GM19351 (cell line): ENCODE measurements at regions not wholly inside any gene's neighbourhood (a gene's known extent, or its start where the extent isn't known, plus 50 kb on each side); places are given as distances from the start of the nearest gene placed in this dataset.
"Not testable (repeated sequence)": the region's sequence is repeated elsewhere in the genome, so short reads cannot be mapped to it uniquely, and the experiment has no call there.

Experiments
- ATAC-seq: cut with Tn5 transposase; IDR thresholded peaks from one replicate; pipeline ENCODE4 v1.9.1; 2021; ENCODE audit warnings: mild to moderate bottlenecking, moderate library complexity; ENCODE audit not compliant: unreplicated experiment

DNA sequence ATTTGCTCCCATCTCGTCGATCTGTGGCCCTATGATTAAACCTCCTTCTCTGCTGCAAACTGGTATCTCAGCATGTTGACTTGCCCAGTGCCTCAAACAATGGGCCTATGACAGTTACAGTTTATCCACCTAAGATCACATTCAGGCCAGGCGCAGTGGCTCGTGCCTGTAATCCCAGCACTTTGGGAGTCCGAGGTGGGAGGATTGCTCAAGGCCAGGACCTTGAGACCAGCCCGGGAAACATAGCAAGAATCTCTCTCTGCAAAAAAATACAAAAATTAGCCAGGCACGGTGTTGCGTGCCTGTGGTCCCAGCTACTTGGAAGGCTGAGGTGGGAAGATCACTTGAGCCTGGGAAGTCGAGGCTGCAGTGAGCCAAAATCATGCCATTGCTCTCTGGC, 79.8 kb upstream of the ADGRL1 start:
- ATAC-seq, result not testable (repeated sequence)

DNA sequence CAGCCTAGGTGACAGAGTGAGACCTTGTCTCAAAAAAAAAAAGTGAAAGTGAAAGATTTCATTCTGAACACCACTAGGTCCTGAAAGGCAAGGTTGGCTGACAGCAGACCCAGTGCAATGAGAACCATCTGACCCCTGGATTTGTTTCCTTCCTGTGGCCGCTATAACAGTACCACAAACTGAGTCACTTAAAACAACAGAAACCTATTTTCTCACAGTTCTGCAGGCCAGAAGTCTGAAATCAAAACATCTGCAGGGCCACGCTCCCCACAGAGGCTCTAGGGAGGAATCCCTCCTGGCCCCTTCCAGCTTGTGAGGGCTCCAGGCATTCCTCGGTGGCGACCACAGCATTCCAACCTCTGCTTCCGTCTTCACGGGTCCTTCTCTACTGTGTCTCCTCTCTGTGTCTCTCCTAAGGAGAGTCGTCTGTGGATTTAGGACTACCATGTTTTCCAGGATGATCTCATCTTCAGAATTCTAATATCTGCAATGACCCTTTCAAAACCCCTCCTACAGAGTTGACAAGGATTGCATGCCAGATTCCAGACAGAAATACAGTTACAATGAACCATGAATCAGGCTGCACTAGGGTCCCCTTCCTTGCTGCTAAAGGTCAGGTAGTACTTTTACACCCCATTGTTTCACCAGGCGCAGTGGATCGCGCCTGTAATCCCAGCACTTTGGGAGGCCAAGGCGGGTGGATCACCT, 78.0 kb upstream of the ADGRL1 start:
- ATAC-seq, result peak; percentile 70

DNA sequence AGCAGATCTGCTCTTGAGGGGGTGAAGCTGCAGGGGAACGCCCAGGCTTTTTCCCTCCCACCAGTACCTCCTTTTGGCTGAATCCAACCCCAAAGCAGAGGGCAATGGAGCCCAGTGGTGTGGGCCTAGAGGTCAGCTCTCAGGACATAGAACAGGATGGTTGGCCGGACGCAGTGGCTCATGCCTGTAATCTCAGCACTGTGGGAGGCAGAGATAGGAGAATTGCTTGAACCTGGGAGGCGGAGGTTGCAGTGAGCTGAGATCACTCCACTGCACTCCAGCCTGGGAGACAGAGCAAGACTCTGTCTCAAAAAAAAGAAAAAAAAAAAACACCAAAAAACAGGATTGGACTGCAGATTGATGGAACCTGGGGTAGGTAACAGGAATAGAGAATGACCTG, 73.3 kb upstream of the ADGRL1 start:
- ATAC-seq, result not testable (repeated sequence)

DNA sequence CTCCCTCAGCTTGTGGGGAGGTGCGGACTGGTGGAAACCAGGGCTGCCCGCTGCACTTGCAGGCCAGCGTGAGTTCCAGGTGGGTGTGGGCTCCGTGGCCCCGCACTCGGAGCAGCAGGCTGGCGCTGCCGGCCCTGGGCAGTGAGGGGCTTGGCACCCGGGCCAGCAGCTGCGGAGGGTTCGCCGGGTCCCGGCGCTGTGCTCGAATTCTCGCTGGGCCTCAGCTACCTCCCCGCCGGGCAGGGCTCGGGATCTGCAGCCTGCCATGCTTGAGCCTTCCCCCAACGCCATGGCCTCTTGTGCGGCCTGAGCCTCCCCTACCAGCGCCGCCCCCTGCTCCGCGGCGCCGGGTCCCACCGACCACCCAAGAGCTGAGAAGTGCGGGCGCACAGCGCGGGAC, 71.6 kb upstream of the ADGRL1 start:
- ATAC-seq, result no peak

DNA sequence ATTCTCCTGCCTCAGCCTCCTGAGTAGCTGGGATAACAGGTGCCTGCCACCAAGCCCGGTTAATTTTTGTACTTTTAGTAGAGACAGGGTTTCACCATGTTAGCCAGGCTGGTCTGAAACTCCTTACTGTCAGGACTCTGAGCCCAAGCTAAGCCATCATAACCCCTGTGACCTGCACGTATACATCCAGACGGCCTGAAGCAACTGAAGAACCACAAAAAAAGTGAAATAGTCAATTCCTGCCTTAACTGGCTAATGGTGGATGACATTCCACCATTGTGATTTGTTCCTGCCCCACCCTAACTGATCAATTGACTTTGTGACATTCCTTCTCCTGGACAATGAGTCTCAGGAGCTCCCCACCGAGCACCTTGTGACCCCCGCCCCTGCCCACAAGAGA, 69.9 kb upstream of the ADGRL1 start:
- ATAC-seq, result not testable (repeated sequence)

DNA sequence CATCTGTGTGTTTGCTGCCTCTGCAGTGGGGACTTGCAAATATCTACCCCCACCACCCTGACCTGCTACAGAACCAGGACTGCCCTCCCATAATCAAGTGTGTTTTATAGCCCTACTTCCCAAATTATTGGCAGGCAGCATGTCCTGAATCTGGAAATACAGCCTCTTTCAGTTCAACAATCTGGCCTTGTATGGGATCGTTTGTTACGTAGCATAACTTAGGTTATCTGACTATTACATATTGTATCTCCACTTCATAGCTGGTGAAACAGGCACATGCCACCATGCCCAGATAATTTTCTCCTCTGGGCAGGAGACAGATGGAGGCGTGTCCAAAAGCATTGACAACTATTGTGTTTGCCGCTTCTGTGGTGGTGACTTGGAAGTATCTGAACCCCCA, 66.7 kb upstream of the ADGRL1 start:
- no peak for ATAC-seq

DNA sequence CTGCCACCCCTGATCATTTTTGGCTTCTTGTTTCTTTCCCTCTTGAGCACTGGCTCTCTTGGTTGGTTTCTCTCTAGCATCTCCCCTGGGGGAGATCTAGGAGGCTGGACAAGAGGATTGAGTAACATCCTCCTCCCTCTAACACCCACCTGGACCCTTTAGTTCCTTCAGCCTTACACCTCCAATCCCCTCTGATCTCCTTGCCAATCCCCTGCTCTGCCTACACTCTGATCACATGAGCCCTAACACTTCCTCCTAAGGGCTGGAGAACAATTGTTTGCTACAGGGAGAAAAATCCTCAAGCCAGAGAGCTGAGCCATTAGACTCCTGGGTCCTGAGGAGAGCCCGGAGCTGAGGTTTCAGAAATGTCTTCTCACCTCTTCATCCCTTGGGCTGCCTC, 65.9 kb upstream of the ADGRL1 start:
- no peak for ATAC-seq

DNA sequence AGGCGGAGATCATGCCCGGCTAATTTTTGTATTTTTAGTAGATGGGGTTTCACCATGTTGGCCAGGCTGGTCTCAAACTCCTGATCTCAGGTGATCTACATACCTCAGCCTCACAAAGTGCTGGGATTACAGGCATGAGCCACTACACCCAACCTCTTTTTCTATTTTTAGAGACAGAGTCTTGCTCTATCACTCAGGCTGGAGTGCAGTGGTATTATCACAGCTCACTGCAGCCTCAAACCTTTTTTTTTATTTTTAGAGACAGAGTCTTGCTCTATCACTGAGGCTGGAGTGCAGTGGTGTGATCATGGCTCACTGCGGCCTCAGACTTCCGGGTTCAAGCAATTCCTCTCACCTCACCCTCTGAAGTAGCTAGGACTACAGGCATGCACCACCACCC, 64.6 kb upstream of the ADGRL1 start:
- ATAC-seq, result not testable (repeated sequence)

DNA sequence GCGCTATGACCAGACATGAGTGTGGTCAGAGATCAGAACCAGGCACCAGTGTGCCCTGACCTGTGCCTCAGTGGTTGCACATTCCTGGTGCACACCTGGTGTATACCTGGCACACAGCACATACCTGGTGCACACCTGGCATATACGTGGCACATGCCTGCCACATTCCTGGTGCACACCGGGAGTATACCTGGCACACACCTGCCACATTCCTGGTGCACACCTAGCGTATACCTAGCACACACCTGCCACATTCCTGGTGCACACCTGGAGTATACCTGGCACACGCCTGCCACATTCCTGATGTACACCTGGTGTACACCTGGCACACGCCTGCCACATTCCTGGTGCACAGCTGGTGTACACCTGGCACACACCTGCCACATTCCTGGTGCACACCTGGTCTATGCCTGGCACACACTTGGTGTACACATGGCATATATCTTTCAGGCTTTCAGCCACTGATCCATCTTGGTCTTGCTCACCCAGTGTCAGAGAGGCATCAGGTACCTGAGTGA, 61.3 kb upstream of the ADGRL1 start:
- ATAC-seq, result no peak

DNA sequence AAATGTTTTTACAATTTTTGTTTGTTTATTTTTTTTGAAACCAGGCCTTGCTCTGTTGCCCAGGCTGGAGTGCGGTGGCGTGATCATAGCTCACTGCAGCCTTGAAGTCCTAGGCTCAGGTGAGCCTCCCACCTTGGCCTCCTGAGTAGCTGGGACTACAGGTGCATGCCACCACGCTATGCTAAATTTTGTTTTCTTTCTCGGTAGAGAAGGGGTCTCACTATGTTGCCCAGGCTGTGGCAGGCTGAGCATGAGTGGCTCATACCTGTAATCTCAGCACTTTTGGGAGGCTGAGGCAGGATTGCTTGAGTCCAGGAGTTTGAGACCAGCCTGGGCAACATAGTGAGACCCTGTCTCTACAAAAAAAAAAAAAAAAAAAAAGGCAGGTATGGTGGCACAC, 60.2 kb upstream of the ADGRL1 start:
- ATAC-seq, result not testable (repeated sequence)

DNA sequence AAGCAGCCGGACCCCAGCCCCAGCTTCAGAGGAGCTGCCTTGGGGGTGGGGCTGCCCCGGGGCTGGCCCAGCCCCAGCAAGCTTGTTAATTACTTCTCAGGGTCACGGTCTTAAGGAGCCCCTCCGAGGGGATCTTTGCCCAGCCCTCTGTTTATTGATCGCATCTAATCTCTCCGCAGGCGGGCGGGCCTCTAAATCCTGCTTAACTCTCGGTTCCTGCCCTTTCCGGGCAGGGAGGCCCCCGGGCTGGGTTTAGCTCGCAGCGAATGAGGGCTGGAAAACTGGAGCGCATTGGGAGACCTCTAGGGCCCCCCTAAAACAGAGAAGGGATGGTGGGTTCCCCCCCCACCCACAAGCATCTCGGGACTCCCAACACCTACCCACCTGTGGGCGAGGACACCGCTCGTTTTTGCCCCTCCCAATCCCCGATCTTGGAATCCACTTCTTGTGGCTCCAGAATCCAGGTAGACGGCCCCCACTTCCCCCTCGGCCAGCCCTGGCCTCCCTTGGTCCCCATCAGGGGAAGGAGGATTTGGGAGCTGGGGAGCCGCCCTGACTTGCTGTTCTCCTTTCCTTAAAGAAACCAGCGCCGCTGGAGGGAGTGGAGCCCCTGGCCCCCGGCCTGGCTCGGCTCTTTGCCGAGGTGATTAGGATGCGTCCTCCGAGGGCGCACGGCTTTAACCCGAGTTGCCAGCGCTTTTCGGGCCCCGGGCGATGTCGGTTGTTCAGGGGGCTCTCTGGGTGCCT, 59.5 kb upstream of the ADGRL1 start:
- ATAC-seq, result no peak

DNA sequence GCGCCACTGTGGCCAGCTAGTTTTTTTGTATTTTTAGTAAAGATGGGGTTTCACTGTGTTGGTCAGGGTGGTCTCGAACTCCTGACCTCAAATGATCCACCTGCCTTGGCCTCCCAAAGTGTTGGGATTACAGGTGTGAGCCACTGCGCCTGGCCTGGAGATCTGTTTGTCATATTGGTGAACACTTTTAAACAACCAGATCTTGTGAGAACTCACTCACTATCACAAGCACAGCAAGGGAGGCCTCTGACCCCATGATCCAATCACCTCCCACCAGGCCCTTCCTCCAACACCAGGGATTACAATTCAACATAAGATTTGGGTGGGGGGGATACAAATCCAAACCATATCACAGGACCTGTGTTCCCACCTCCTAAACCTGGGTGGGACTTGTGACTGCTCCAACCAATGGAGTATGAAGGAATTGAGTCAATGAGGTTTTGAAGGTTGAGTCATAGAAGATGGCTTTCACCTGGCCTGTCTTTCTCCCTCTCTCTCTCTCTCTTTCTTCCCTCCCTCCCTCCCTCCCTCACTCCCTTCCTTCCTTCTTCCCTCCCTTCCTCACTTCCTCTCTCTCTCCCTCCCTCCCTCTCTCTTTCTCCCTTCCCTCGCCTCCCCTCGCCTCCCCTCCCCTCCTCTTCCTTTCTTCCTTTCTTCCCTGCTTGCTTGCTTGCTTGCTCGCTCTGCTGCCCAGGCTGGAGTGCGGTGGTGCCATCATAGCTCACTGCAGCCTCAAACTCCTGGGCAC, 50.1 kb upstream of the ADGRL1 start:
- ATAC-seq, result not testable (repeated sequence)
